Activated T-cell treated with anti-CD3 and anti-CD28 coated beads, Interleukin-2, amount 50 U/mL, for 72 hours (primary cell): ENCODE measurements at regions not wholly inside any gene's neighbourhood (a gene's known extent, or its start where the extent isn't known, plus 50 kb on each side); places are given as distances from the start of the nearest gene placed in this dataset.

Experiments
- ATAC-seq, 2 donors: fragments of 150-1000 bp; cut with Tn5 transposase; replicated peaks in 1 of 2; 2 replicates each; pipeline ENCODE4 v1.10.0; 2021; ENCODE audit warnings: moderate library complexity in 2 of 2, mild to moderate bottlenecking in 1 of 2
- DNase-seq, 2 donors: peaks; one replicate each; pipeline ENCODE4 v3.0.0; 2021 to 2022; ENCODE audit warnings: mixed read lengths in 1 of 2
- H3K27ac Mint-ChIP-seq: one replicate; pipeline ENCODE4 v1.8.0; 2022; ENCODE audit warnings: mild to moderate bottlenecking, moderate library complexity, mixed read lengths
- H3K27me3 Mint-ChIP-seq: one replicate; pipeline ENCODE4 v1.8.0; 2022; ENCODE audit warnings: low read depth, mixed read lengths
- H3K36me3 Mint-ChIP-seq, 2 donors: one replicate each; pipeline ENCODE4 v1.8.0; 2022; ENCODE audit warnings: mixed read lengths in 2 of 2, mild to moderate bottlenecking in 1 of 2; ENCODE audit not compliant: insufficient read depth in 2 of 2
- H3K4me1 Mint-ChIP-seq: one replicate; pipeline ENCODE4 v1.8.0; 2022; ENCODE audit warnings: low read depth, mixed read lengths
- H3K4me3 Mint-ChIP-seq, 2 donors: one replicate each; pipeline ENCODE4 v1.8.0; 2022; ENCODE audit warnings: mild to moderate bottlenecking in 2 of 2, mixed read lengths in 2 of 2, moderate library complexity in 2 of 2
- H3K9me3 Mint-ChIP-seq, 2 donors: one replicate each; pipeline ENCODE4 v1.8.0; 2022; ENCODE audit warnings: mixed read lengths in 2 of 2

GRCh38 chr12:70190262-70191010 is 52.8 kb upstream of the CNOT2 start:
- no peak overlapping the region for H3K4me3 Mint-ChIP-seq
- H3K4me1 Mint-ChIP-seq, result no peaks in the 10 kb centered on the region
- H3K9me3 Mint-ChIP-seq, result no peaks in the 10 kb centered on the region
- H3K36me3 Mint-ChIP-seq, result no peaks in the 10 kb centered on the region
- no peaks in the 10 kb centered on the region for H3K27me3 Mint-ChIP-seq
- DNase-seq (no peak), ATAC-seq (no peak)
- no peak overlapping the region for H3K27ac Mint-ChIP-seq
